Upper lobe of right lung (tissue), 1 donor: ENCODE measurements at regions not wholly inside any gene's neighbourhood (a gene's known extent, or its start where the extent isn't known, plus 50 kb on each side); places are given as distances from the start of the nearest gene placed in this dataset.

Source experiments
- ATAC-seq: fragments of 200-7000 bp; cut with Tn5 transposase; one replicate; pipeline ENCODE4 v1.9.1; 2020; ENCODE audit warnings: mild to moderate bottlenecking, moderate library complexity
- DNase-seq: peaks from one replicate; pipeline ENCODE4 v3.0.0-alpha.2; 2020
- H3K27ac ChIP-seq: fragments of 200-600 bp; one replicate; pipeline ENCODE4 v1.8.0; 2022
- H3K27me3 ChIP-seq: fragments of 200-600 bp; one replicate; pipeline ENCODE4 v1.8.0; 2022; ENCODE audit warnings: mild to moderate bottlenecking
- H3K36me3 ChIP-seq: fragments of 200-600 bp; one replicate; pipeline ENCODE4 v1.8.0; 2022
- H3K4me1 ChIP-seq: fragments of 200-600 bp; one replicate; pipeline ENCODE4 v1.8.0; 2022
- H3K4me3 ChIP-seq: fragments of 200-600 bp; one replicate; pipeline ENCODE4 v1.8.0; 2022; ENCODE audit warnings: mild to moderate bottlenecking
- H3K9me3 ChIP-seq: fragments of 200-600 bp; one replicate; pipeline ENCODE4 v1.8.0; 2022
- CTCF ChIP-seq: fragments of 200-600 bp; IDR thresholded peaks from one replicate; pipeline ENCODE4 v1.8.0; 2022; ENCODE audit warnings: antibody characterized with exemption
- intact Hi-C: fragments of 100-400 bp; cut with DNase I; formaldehyde crosslinking; loops from one replicate; pipeline ENCODE4 v1.11.0; 2022
- donor health status: DM: no; HTN: yes; CAD: no; lungs with severe emphysema.

- DNase-seq: no peak
- Histone ChIP-seq H3K27me3 (no peaks in the 10 kb centered on the region), H3K4me1 (no peaks in the 10 kb centered on the region), H3K9me3 (no peaks in the 10 kb centered on the region), H3K36me3 (no peaks in the 10 kb centered on the region), H3K27ac (no peak overlapping the region), H3K4me3 (no peak overlapping the region)
- TF ChIP-seq CTCF: no peak
- ATAC-seq: no peak
- intact Hi-C loops: no loop called here
Measured at GRCh38 chr10:64528294-64529002, 1007.2 kb downstream of the REEP3 start.

GRCh38 chr10:64529003-64529350 is 1007.8 kb downstream of the REEP3 start:
- no peaks in the 10 kb centered on the region for H3K27me3 ChIP-seq
- no peaks in the 10 kb centered on the region for H3K4me1 ChIP-seq
- ATAC-seq (no peak), DNase-seq (no peak)
- no peaks in the 10 kb centered on the region for H3K9me3 ChIP-seq
- intact Hi-C loops: no loop called here
- H3K27ac ChIP-seq: no peak overlapping the region
- no peak overlapping the region for H3K4me3 ChIP-seq
- H3K36me3 ChIP-seq: no peaks in the 10 kb centered on the region
- no peak for TF ChIP-seq CTCF

GRCh38 chr10:64534616-64535015 is 1013.4 kb downstream of the REEP3 start:
- Histone ChIP-seq H3K9me3 (no peaks in the 10 kb centered on the region), H3K36me3 (no peaks in the 10 kb centered on the region), H3K4me3 (no peak overlapping the region), H3K27me3 (no peaks in the 10 kb centered on the region), H3K4me1 (no peaks in the 10 kb centered on the region), H3K27ac (no peak overlapping the region)
- no peak for ATAC-seq
- intact Hi-C loops: no loop called here
- DNase-seq: no peak
- TF ChIP-seq CTCF: no peak

GRCh38 chr10:64535131-64535867 is 1014.1 kb downstream of the REEP3 start:
- Histone ChIP-seq H3K4me1 (no peaks in the 10 kb centered on the region), H3K27me3 (no peaks in the 10 kb centered on the region), H3K36me3 (no peaks in the 10 kb centered on the region), H3K4me3 (no peak overlapping the region), H3K9me3 (no peaks in the 10 kb centered on the region), H3K27ac (no peak overlapping the region)
- intact Hi-C loops: no loop called here
- no peak for DNase-seq
- TF ChIP-seq CTCF: no peak
- ATAC-seq: no peak

- no peak for ATAC-seq
Measured at GRCh38 chr10:64537112-64537511, 1015.9 kb downstream of the REEP3 start.

More at GRCh38 chr10:64537112-64537511, 1015.9 kb downstream of the REEP3 start:
- no peaks in the 10 kb centered on the region for H3K27me3 ChIP-seq
- H3K27ac ChIP-seq: no peak overlapping the region
- intact Hi-C loops: no loop called here
- DNase-seq: no peak
- H3K36me3 ChIP-seq: no peaks in the 10 kb centered on the region
- H3K4me3 ChIP-seq: no peak overlapping the region
- TF ChIP-seq CTCF: no peak
- no peaks in the 10 kb centered on the region for H3K9me3 ChIP-seq
- no peaks in the 10 kb centered on the region for H3K4me1 ChIP-seq
